GM12875 (cell line): ENCODE measurements at regions not wholly inside any gene's neighbourhood (a gene's known extent, or its start where the extent isn't known, plus 50 kb on each side); places are given as distances from the start of the nearest gene placed in this dataset.

ENCODE experiments used
- H3K4me3 ChIP-seq: one replicate; pipeline ENCODE4 v1.5.1; 2011; ENCODE audit warnings: low read depth, low read length, control low read depth
- TF ChIP-seq, protein P1 (sequence below): IDR thresholded peaks from 2 replicates; pipeline ENCODE4 v1.5.1; 2011; ENCODE audit warnings: low read depth, mild to moderate bottlenecking, control low read depth, inconsistent platforms, low read length, moderate library complexity, borderline replicate concordance; ENCODE audit not compliant: insufficient read depth

- no peak overlapping the region for H3K4me3 ChIP-seq
- TF ChIP-seq, protein P1, sequence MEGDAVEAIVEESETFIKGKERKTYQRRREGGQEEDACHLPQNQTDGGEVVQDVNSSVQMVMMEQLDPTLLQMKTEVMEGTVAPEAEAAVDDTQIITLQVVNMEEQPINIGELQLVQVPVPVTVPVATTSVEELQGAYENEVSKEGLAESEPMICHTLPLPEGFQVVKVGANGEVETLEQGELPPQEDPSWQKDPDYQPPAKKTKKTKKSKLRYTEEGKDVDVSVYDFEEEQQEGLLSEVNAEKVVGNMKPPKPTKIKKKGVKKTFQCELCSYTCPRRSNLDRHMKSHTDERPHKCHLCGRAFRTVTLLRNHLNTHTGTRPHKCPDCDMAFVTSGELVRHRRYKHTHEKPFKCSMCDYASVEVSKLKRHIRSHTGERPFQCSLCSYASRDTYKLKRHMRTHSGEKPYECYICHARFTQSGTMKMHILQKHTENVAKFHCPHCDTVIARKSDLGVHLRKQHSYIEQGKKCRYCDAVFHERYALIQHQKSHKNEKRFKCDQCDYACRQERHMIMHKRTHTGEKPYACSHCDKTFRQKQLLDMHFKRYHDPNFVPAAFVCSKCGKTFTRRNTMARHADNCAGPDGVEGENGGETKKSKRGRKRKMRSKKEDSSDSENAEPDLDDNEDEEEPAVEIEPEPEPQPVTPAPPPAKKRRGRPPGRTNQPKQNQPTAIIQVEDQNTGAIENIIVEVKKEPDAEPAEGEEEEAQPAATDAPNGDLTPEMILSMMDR, result no peak
These were observed 538.2 kb upstream of the ZNF462 start for GRCh38 chr9:106324591-106325280.

- no peak overlapping the region for H3K4me3 ChIP-seq
- TF ChIP-seq, protein P1, result no peak
These were observed 536.5 kb upstream of the ZNF462 start for GRCh38 chr9:106326493-106326892.

GRCh38 chr9:106333481-106333880 is 529.5 kb upstream of the ZNF462 start:
- H3K4me3 ChIP-seq, result no peak overlapping the region
- TF ChIP-seq, protein P1, result no peak

DNA sequence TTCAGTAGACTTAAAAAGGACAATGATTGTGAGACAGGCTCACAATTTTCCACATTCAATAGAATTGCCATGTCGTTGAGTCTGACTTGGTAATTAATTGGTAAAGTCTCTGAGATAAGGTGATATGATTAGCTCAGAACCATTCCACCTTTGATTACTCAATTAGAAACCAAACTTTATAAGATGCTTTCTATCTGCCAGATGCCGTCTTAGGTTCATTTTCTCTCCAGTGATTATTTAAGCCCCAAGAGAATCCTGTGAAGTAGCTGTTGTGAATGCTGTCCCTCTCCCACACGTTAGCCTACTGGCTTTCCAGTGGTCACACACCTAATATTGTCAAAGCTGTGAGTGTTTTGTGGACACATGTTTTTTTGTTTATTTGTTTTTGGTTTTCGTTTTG is 528.9 kb upstream of the ZNF462 start:
- H3K4me3 ChIP-seq, result no peak overlapping the region
- TF ChIP-seq, protein P1, result no peak

DNA sequence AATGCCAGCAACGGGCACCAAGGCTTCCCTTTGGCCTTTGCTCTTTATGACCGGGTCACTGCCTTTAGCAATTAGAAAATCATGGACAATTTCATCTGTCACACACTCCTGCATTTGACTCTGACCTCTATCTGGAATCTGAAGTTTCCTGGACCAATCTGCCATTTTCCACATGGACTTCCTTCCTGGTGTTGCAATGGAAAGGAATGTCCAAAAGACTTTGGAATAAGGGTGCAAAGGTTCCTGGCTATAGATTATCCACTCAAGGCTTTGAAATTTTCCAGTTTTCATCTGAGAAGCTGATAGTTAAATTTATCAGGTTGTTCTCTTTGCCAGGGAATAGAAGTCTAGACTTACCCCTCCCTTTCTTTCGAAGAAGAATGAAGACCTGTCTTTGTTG is 523.1 kb upstream of the ZNF462 start:
- TF ChIP-seq, protein P1, result no peak
- H3K4me3 ChIP-seq, result no peak overlapping the region

DNA sequence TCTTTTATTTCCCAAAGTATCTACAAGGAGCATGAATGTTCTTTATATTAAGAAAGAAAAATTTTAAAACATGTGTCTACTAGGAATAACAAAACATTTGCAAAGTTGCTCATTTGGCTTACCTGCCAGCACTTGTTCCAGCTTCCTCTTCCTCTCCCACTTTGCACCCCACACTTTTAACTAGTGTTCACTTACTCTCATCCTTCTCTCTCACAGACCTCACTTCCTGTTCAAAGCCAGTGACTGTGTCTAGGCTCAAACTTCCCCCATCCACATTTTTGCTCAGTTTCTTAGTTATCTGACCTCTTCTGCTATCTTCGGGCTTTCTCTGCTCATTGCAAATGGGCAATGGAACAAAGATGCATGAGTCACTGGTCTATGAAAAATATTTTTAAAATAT is 512.2 kb upstream of the ZNF462 start:
- TF ChIP-seq, protein P1, result no peak
- no peak overlapping the region for H3K4me3 ChIP-seq

- H3K4me3 ChIP-seq, result no peak overlapping the region
- TF ChIP-seq, protein P1, result no peak
These were observed 506.0 kb upstream of the ZNF462 start for GRCh38 chr9:106356924-106357323.
